ENCODE measurements at regions not wholly inside any gene's neighbourhood (a gene's known extent, or its start where the extent isn't known, plus 50 kb on each side); places are given as distances from the start of the nearest gene placed in this dataset.
"Not testable (repeated sequence)": the region's sequence is repeated elsewhere in the genome, so short reads cannot be mapped to it uniquely, and the experiment has no call there.

- Histone ChIP-seq H3K4me3 (no peak overlapping the region), H3K36me3 (ENCODE audit: low read depth) (no peaks in the 10 kb centered on the region), H3K27me3 (ENCODE audit: insufficient read depth, low read depth) (no peaks in the 10 kb centered on the region), H3K4me1 (replicated peaks; ENCODE audit: insufficient read depth) (peaks cover 23% of the 10 kb centered on the region), H3K9me3 (ENCODE audit: insufficient read depth, low read depth) (no peaks in the 10 kb centered on the region), H3K79me2 (ENCODE audit: low read depth) (no peaks in the 10 kb centered on the region), H3K9me2 (ENCODE audit: insufficient read depth) (no peaks in the 10 kb centered on the region), H2AFZ (no peak overlapping the region), H3K4me2 (no peak overlapping the region), H4K20me1 (ENCODE audit: insufficient read depth) (no peaks in the 10 kb centered on the region), H3F3A (ENCODE audit: insufficient read depth, low read depth) (peaks cover 10% of the 10 kb centered on the region; the same call in 1 of the 2 replicates), H3K27ac (no peak overlapping the region)
- no peak for DNase-seq
- TF ChIP-seq CTCF (conservative IDR thresholded peaks at IDR 0.05) (no peak), EZH2 (IDR thresholded peaks at IDR 0.05; ENCODE audit: low read depth) (no peak)
- BruUV-seq (replicated peaks) = no TSS peak
- CTCF ChIA-PET = no interaction called here
- intact Hi-C loops (cut with micrococcal nuclease; ENCODE audit: unreplicated experiment) = no loop called here
- POLR2A ChIA-PET (ENCODE audit: unreplicated experiment) = no interaction called here
Observed at GRCh38 chr20:47907031-47907675, 121.9 kb upstream of the SULF2 start.

GRCh38 chr20:47906348-47906660 is 121.0 kb upstream of the SULF2 start:
- Histone ChIP-seq H3K9me3 (ENCODE audit: insufficient read depth, low read depth) (no peaks in the 10 kb centered on the region), H3K79me2 (ENCODE audit: low read depth) (no peaks in the 10 kb centered on the region), H3K9me2 (ENCODE audit: insufficient read depth) (no peaks in the 10 kb centered on the region), H3K27ac (no peak overlapping the region), H3K27me3 (ENCODE audit: insufficient read depth, low read depth) (no peaks in the 10 kb centered on the region), H3K4me2 (no peak overlapping the region), H4K20me1 (ENCODE audit: insufficient read depth) (no peaks in the 10 kb centered on the region), H3K4me3 (no peak overlapping the region), H2AFZ (no peak overlapping the region), H3F3A (ENCODE audit: insufficient read depth, low read depth) (0 out of 2 replicates have a peak, but pooled peaks cover 5% of the 10 kb centered on the region), H3K36me3 (ENCODE audit: low read depth) (no peaks in the 10 kb centered on the region), H3K4me1 (replicated peaks; ENCODE audit: insufficient read depth) (peaks cover 20% of the 10 kb centered on the region)
- no peak for TF ChIP-seq EZH2 (IDR thresholded peaks at IDR 0.05; ENCODE audit: low read depth)
- TF ChIP-seq CTCF (conservative IDR thresholded peaks at IDR 0.05) = no peak
- ChIA-PET POLR2A (ENCODE audit: unreplicated experiment) (no interaction called here), CTCF (no interaction called here)
- intact Hi-C loops (cut with micrococcal nuclease; ENCODE audit: unreplicated experiment) = no loop called here
- no TSS peak for BruUV-seq (replicated peaks)
- no peak for DNase-seq

- Histone ChIP-seq H3K4me1 (replicated peaks; ENCODE audit: insufficient read depth) (peaks cover 16% of the 10 kb centered on the region), H3K4me2 (no peak overlapping the region), H2AFZ (no peak overlapping the region), H3K9me2 (ENCODE audit: insufficient read depth) (no peaks in the 10 kb centered on the region), H3K27me3 (ENCODE audit: insufficient read depth, low read depth) (no peaks in the 10 kb centered on the region), H3K36me3 (ENCODE audit: low read depth) (no peaks in the 10 kb centered on the region), H3F3A (ENCODE audit: insufficient read depth, low read depth) (0 out of 2 replicates have a peak, but pooled peaks cover 3% of the 10 kb centered on the region), H3K79me2 (ENCODE audit: low read depth) (no peaks in the 10 kb centered on the region), H3K27ac (no peak overlapping the region), H4K20me1 (ENCODE audit: insufficient read depth) (no peaks in the 10 kb centered on the region), H3K9me3 (ENCODE audit: insufficient read depth, low read depth) (no peaks in the 10 kb centered on the region), H3K4me3 (no peak overlapping the region)
- no TSS peak for BruUV-seq (replicated peaks)
- TF ChIP-seq EZH2 (IDR thresholded peaks at IDR 0.05; ENCODE audit: low read depth) = no peak
- no peak for TF ChIP-seq CTCF (conservative IDR thresholded peaks at IDR 0.05)
- POLR2A ChIA-PET (ENCODE audit: unreplicated experiment) = no interaction called here
- CTCF ChIA-PET = no interaction called here
- no peak for DNase-seq
- intact Hi-C loops (cut with micrococcal nuclease; ENCODE audit: unreplicated experiment) = no loop called here
Observed at GRCh38 chr20:47905628-47906347, 120.5 kb upstream of the SULF2 start.

GRCh38 chr20:47903009-47903408 is 117.7 kb upstream of the SULF2 start:
- H3K4me2 ChIP-seq; H3K36me3 ChIP-seq (ENCODE audit: low read depth); H4K20me1 ChIP-seq (ENCODE audit: insufficient read depth); H3K27ac ChIP-seq; H3K4me3 ChIP-seq; H3K4me1 ChIP-seq (replicated peaks; ENCODE audit: insufficient read depth); intact Hi-C loops (cut with micrococcal nuclease; ENCODE audit: unreplicated experiment); H2AFZ ChIP-seq; H3F3A ChIP-seq (ENCODE audit: insufficient read depth, low read depth); H3K27me3 ChIP-seq (ENCODE audit: insufficient read depth, low read depth); DNase-seq; H3K9me2 ChIP-seq (ENCODE audit: insufficient read depth); H3K9me3 ChIP-seq (ENCODE audit: insufficient read depth, low read depth); POLR2A ChIA-PET (ENCODE audit: unreplicated experiment); CTCF ChIA-PET; BruUV-seq (replicated peaks); H3K79me2 ChIP-seq (ENCODE audit: low read depth): not testable (repeated sequence)

- H3K4me3 ChIP-seq; H3K27ac ChIP-seq; H3K79me2 ChIP-seq (ENCODE audit: low read depth); H3K4me2 ChIP-seq; H3K36me3 ChIP-seq (ENCODE audit: low read depth); DNase-seq; H3K9me3 ChIP-seq (ENCODE audit: insufficient read depth, low read depth); POLR2A ChIA-PET (ENCODE audit: unreplicated experiment); H3K27me3 ChIP-seq (ENCODE audit: insufficient read depth, low read depth); H3K9me2 ChIP-seq (ENCODE audit: insufficient read depth); BruUV-seq (replicated peaks); CTCF ChIA-PET; H3K4me1 ChIP-seq (replicated peaks; ENCODE audit: insufficient read depth); H3F3A ChIP-seq (ENCODE audit: insufficient read depth, low read depth); H2AFZ ChIP-seq; H4K20me1 ChIP-seq (ENCODE audit: insufficient read depth): not testable (repeated sequence)
- intact Hi-C loops (cut with micrococcal nuclease; ENCODE audit: unreplicated experiment) = loop anchor here (5.0 kb wide), 1 partner anchor 62 kb away; no protein-coding TSS in a partner anchor
Observed at GRCh38 chr20:47899313-47899712, 114.0 kb upstream of the SULF2 start.
